Activated CD4-positive, alpha-beta T cell treated with anti-CD3 and anti-CD28 coated beads, Interleukin-2, amount 50 U/mL, for 1 hour (primary cell): ENCODE measurements at regions not wholly inside any gene's neighbourhood (a gene's known extent, or its start where the extent isn't known, plus 50 kb on each side); places are given as distances from the start of the nearest gene placed in this dataset.

Source experiments
- DNase-seq: peaks from one replicate; pipeline ENCODE4 v3.0.0-alpha.2; 2020

GRCh38 chr10:89829262-89829886 is 128.0 kb downstream of the KIF20B start:
- DNase-seq: no peak

GRCh38 chr10:89829887-89830269 is 128.5 kb downstream of the KIF20B start:
- DNase-seq: no peak

- no peak for DNase-seq
Measured at GRCh38 chr10:89830624-89831023, 129.2 kb downstream of the KIF20B start.

- DNase-seq: no peak
Measured at GRCh38 chr10:89836840-89837164, 135.4 kb downstream of the KIF20B start.

- peak; percentile 13 for DNase-seq
Measured at GRCh38 chr10:89837165-89838043, 136.0 kb downstream of the KIF20B start.

GRCh38 chr10:89838044-89838615 is 136.7 kb downstream of the KIF20B start:
- DNase-seq: no peak

GRCh38 chr10:89845541-89846280 is 144.3 kb downstream of the KIF20B start:
- DNase-seq: no peak

- no peak for DNase-seq
Measured at GRCh38 chr10:89846281-89846630, 144.9 kb downstream of the KIF20B start.

GRCh38 chr10:89846786-89847185 is 145.4 kb downstream of the KIF20B start:
- DNase-seq: no peak

GRCh38 chr10:89852872-89853271 is 151.5 kb downstream of the KIF20B start:
- DNase-seq: no peak

- DNase-seq: no peak
Measured at GRCh38 chr10:89853781-89854191, 152.4 kb downstream of the KIF20B start.

- no peak for DNase-seq
Measured at GRCh38 chr10:89857431-89858042, 156.1 kb downstream of the KIF20B start.

- no peak for DNase-seq
Measured at GRCh38 chr10:89861199-89861573, 159.8 kb downstream of the KIF20B start.

GRCh38 chr10:89861584-89862301 is 160.4 kb downstream of the KIF20B start:
- DNase-seq: no peak

- no peak for DNase-seq
Measured at GRCh38 chr10:89867964-89868363, 166.6 kb downstream of the KIF20B start.

- DNase-seq: no peak
Measured at GRCh38 chr10:89869180-89869579, 167.8 kb downstream of the KIF20B start.

- DNase-seq: no peak
Measured at GRCh38 chr10:89869592-89870156, 168.3 kb downstream of the KIF20B start.

- no peak for DNase-seq
Measured at GRCh38 chr10:89870936-89871335, 169.5 kb downstream of the KIF20B start.

- DNase-seq: no peak
Measured at GRCh38 chr10:89873055-89873454, 171.7 kb downstream of the KIF20B start.

GRCh38 chr10:89875557-89875956 is 174.2 kb downstream of the KIF20B start:
- DNase-seq: no peak

GRCh38 chr10:89879121-89879520 is 177.7 kb downstream of the KIF20B start:
- DNase-seq: no peak

GRCh38 chr10:89887406-89887805 is 186.0 kb downstream of the KIF20B start:
- no peak for DNase-seq
